Liver (tissue), 7 donors: ENCODE measurements at regions not wholly inside any gene's neighbourhood (a gene's known extent, or its start where the extent isn't known, plus 50 kb on each side); places are given as distances from the start of the nearest gene placed in this dataset.
"Not testable (repeated sequence)": the region's sequence is repeated elsewhere in the genome, so short reads cannot be mapped to it uniquely, and the experiment has no call there.

Experiments
- DNase-seq: peaks from one replicate; pipeline ENCODE4 v3.0.0-alpha.2; 2017; ENCODE audit warnings: low spot score
- H3K27ac ChIP-seq, 2 donors: one replicate each; pipeline ENCODE4 v1.7.0; 2013; ENCODE audit warnings: inconsistent platforms in 2 of 2, low read length in 2 of 2, control low read depth in 1 of 2, low read depth in 1 of 2, mild to moderate bottlenecking in 1 of 2
- H3K27me3 ChIP-seq, 4 donors: one replicate each; pipeline versions ENCODE4 v1.6.1 to v1.7.0; 2013; ENCODE audit warnings: low read length in 3 of 4, inconsistent platforms in 1 of 4, mild to moderate bottlenecking in 1 of 4, moderate library complexity in 1 of 4; ENCODE audit not compliant: control insufficient read depth in 4 of 4, insufficient read depth in 4 of 4
- H3K36me3 ChIP-seq, 4 donors: one replicate each; pipeline versions ENCODE4 v1.6.1 to v1.7.0; 2013; ENCODE audit warnings: low read length in 3 of 4, mild to moderate bottlenecking in 3 of 4, low read depth in 1 of 4, moderate library complexity in 1 of 4; ENCODE audit not compliant: control insufficient read depth in 4 of 4, insufficient read depth in 3 of 4
- H3K4me1 ChIP-seq, 4 donors: one replicate each; pipeline versions ENCODE4 v1.6.1 to v1.7.0; 2013; ENCODE audit warnings: low read length in 3 of 4, mild to moderate bottlenecking in 3 of 4, moderate library complexity in 1 of 4; ENCODE audit not compliant: control insufficient read depth in 4 of 4, insufficient read depth in 4 of 4
- H3K4me3 ChIP-seq, 3 donors: one replicate each; pipeline versions ENCODE4 v1.6.1 to v1.7.0; 2013; ENCODE audit warnings: low read length in 3 of 3, control low read depth in 1 of 3, low read depth in 1 of 3, mild to moderate bottlenecking in 1 of 3
- H3K9ac ChIP-seq, 2 donors: one replicate each; pipeline ENCODE4 v1.7.0; 2013; ENCODE audit warnings: low read length in 2 of 2, mild to moderate bottlenecking in 2 of 2, moderate library complexity in 2 of 2, control low read depth in 1 of 2, low read depth in 1 of 2
- H3K9me3 ChIP-seq, 4 donors: one replicate each; pipeline versions ENCODE4 v1.6.1 to v1.7.0; 2013; ENCODE audit warnings: low read length in 3 of 4; ENCODE audit not compliant: control insufficient read depth in 4 of 4
- ATF3 ChIP-seq: IDR thresholded peaks from 2 replicates; pipeline ENCODE4 v1.6.1; 2016; ENCODE audit warnings: antibody characterized with exemption
- EGR1 ChIP-seq, 2 donors: IDR thresholded peaks; 2 replicates each; pipeline ENCODE4 v1.6.1; 2016 to 2018; ENCODE audit warnings: antibody characterized with exemption in 2 of 2, low read depth in 2 of 2
- FOXA1 ChIP-seq: IDR thresholded peaks from 2 replicates; pipeline ENCODE4 v1.6.1; 2016; ENCODE audit warnings: antibody characterized with exemption
- FOXA2 ChIP-seq: IDR thresholded peaks from 2 replicates; pipeline ENCODE4 v1.6.1; 2016; ENCODE audit warnings: antibody characterized with exemption
- GABPA ChIP-seq, 2 donors: IDR thresholded peaks in 1 of 2; conservative IDR thresholded peaks in 1 of 2; 2 replicates each; pipeline ENCODE4 v1.6.1; 2016; ENCODE audit warnings: antibody characterized with exemption in 2 of 2, mild to moderate bottlenecking in 1 of 2, moderate library complexity in 1 of 2
- HNF4A ChIP-seq, 2 donors: conservative IDR thresholded peaks; 2 replicates each; pipeline ENCODE4 v1.6.1; 2016; ENCODE audit warnings: antibody characterized with exemption in 2 of 2, mild to moderate bottlenecking in 2 of 2
- MAX ChIP-seq: IDR thresholded peaks from 2 replicates; pipeline ENCODE4 v1.6.1; 2016; ENCODE audit warnings: antibody characterized with exemption
- NR2F2 ChIP-seq: IDR thresholded peaks from 2 replicates; pipeline ENCODE4 v1.6.1; 2016; ENCODE audit warnings: antibody characterized with exemption
- RAD21 ChIP-seq, 2 donors: IDR thresholded peaks; 2 replicates each; pipeline ENCODE4 v1.6.1; 2016; ENCODE audit warnings: antibody characterized with exemption in 2 of 2, mild to moderate bottlenecking in 2 of 2
- RXRA ChIP-seq, 2 donors: IDR thresholded peaks; 2 replicates each; pipeline ENCODE4 v1.6.1; 2017 to 2018; ENCODE audit warnings: antibody characterized with exemption in 2 of 2, mild to moderate bottlenecking in 1 of 2
- SP1 ChIP-seq: IDR thresholded peaks from 2 replicates; pipeline ENCODE4 v1.6.1; 2018; ENCODE audit warnings: antibody characterized with exemption, mild to moderate bottlenecking
- TAF1 ChIP-seq: conservative IDR thresholded peaks from 2 replicates; pipeline ENCODE4 v1.6.1; 2016; ENCODE audit warnings: antibody characterized with exemption, mild to moderate bottlenecking
- YY1 ChIP-seq: IDR thresholded peaks from 2 replicates; pipeline ENCODE4 v1.6.1; 2016; ENCODE audit warnings: antibody characterized with exemption, mild to moderate bottlenecking
- WGBS: extraction: QIAGEN DNeasy Blood & Tissue Kit; methylation state at CpG from one replicate; pipeline ENCODE4 v1.1.7; 2013; 5-methylcytosine and 5-hydroxymethylcytosine counted together
- TF ChIP-seq, protein P1 (sequence below): IDR thresholded peaks from 2 replicates; pipeline ENCODE4 v1.6.1; 2016; ENCODE audit warnings: antibody characterized with exemption, mild to moderate bottlenecking
- TF ChIP-seq, protein P2 (sequence below): IDR thresholded peaks from 2 replicates; pipeline ENCODE4 v1.6.1; 2016; ENCODE audit warnings: antibody characterized with exemption
- donor health status: healthy.
- donor health status: healthy.
- donor health status: healthy.
- donor health status: healthy.

- not testable (repeated sequence) for DNase-seq, H3K9me3 ChIP-seq, H3K27ac ChIP-seq, H3K36me3 ChIP-seq, H3K9ac ChIP-seq, H3K4me1 ChIP-seq, H3K4me3 ChIP-seq, H3K27me3 ChIP-seq
- 93% methylated on average over 3 of the region's 3 CpGs for WGBS
Measured at GRCh38 chr2:237240868-237241267, 155.2 kb downstream of the COPS8 start.

DNA sequence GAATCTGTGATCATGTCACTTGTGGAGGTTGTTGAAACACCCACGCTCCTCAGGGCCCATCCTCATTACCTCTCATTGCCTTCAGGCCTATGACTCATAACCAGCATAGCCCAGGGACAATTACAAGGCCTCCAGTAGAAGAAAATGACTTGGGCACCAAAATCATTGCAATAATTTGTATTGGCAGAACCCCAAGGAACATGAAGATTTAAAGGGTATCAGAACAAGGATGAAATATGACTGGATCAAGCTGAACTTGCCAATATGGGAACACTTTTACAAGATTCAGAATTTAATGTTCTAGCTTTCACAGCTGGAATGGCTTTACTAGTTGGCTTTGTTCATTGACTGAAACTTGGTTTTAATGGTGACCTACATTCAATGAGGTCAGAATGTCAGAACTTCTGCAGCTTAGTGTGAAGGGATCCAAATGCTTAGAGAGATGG is 156.4 kb downstream of the COPS8 start:
- WGBS, result 83% methylated on average over 1 of the region's 1 CpG
- Histone ChIP-seq H3K36me3 (no peaks in the 10 kb centered on the region), H3K27ac (no peak overlapping the region)

More for the DNA sequence above, 156.4 kb downstream of the COPS8 start:
- Histone ChIP-seq H3K27me3 (no peaks in the 10 kb centered on the region), H3K4me3 (no peak overlapping the region), H3K4me1 (no peaks in the 10 kb centered on the region), H3K9me3 (peaks cover 0 to 6% (median 2%) of the 10 kb centered on the region in 4 donors), H3K9ac (no peak overlapping the region)
- TF ChIP-seq ATF3 (no peak), HNF4A (conservative IDR thresholded peaks at IDR 0.05) (no peak), FOXA1 (no peak), NR2F2 (no peak), RAD21 (IDR thresholded peaks at IDR 0.05) (no peak), YY1 (no peak), SP1 (no peak), GABPA (IDR thresholded peaks at IDR 0.05 in 1 of 2, conservative IDR thresholded peaks at IDR 0.05 in 1 of 2) (no peak), TAF1 (no peak), FOXA2 (no peak), MAX (no peak), EGR1 (IDR thresholded peaks at IDR 0.05; ENCODE audit: low read depth in 2 of 2) (no peak), RXRA (IDR thresholded peaks at IDR 0.05) (no peak)
- TF ChIP-seq, protein P1, sequence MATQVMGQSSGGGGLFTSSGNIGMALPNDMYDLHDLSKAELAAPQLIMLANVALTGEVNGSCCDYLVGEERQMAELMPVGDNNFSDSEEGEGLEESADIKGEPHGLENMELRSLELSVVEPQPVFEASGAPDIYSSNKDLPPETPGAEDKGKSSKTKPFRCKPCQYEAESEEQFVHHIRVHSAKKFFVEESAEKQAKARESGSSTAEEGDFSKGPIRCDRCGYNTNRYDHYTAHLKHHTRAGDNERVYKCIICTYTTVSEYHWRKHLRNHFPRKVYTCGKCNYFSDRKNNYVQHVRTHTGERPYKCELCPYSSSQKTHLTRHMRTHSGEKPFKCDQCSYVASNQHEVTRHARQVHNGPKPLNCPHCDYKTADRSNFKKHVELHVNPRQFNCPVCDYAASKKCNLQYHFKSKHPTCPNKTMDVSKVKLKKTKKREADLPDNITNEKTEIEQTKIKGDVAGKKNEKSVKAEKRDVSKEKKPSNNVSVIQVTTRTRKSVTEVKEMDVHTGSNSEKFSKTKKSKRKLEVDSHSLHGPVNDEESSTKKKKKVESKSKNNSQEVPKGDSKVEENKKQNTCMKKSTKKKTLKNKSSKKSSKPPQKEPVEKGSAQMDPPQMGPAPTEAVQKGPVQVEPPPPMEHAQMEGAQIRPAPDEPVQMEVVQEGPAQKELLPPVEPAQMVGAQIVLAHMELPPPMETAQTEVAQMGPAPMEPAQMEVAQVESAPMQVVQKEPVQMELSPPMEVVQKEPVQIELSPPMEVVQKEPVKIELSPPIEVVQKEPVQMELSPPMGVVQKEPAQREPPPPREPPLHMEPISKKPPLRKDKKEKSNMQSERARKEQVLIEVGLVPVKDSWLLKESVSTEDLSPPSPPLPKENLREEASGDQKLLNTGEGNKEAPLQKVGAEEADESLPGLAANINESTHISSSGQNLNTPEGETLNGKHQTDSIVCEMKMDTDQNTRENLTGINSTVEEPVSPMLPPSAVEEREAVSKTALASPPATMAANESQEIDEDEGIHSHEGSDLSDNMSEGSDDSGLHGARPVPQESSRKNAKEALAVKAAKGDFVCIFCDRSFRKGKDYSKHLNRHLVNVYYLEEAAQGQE, result no peak
- TF ChIP-seq, protein P2, sequence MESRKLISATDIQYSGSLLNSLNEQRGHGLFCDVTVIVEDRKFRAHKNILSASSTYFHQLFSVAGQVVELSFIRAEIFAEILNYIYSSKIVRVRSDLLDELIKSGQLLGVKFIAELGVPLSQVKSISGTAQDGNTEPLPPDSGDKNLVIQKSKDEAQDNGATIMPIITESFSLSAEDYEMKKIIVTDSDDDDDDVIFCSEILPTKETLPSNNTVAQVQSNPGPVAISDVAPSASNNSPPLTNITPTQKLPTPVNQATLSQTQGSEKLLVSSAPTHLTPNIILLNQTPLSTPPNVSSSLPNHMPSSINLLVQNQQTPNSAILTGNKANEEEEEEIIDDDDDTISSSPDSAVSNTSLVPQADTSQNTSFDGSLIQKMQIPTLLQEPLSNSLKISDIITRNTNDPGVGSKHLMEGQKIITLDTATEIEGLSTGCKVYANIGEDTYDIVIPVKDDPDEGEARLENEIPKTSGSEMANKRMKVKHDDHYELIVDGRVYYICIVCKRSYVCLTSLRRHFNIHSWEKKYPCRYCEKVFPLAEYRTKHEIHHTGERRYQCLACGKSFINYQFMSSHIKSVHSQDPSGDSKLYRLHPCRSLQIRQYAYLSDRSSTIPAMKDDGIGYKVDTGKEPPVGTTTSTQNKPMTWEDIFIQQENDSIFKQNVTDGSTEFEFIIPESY, result no peak
- no peak for DNase-seq
